ENCODE measurements at regions not wholly inside any gene's neighbourhood (a gene's known extent, or its start where the extent isn't known, plus 50 kb on each side); places are given as distances from the start of the nearest gene placed in this dataset.

GRCh38 chr4:138859254-138859653 is 156.3 kb upstream of the NOCT start:
- TF ChIP-seq CTCF (IDR thresholded peaks at IDR 0.05 in 8 of 11, conservative IDR thresholded peaks at IDR 0.05 in 3 of 11) (no peak), POLR2AphosphoS5 (IDR thresholded peaks at IDR 0.05) (no peak), POLR2A (IDR thresholded peaks at IDR 0.05) (no peak)
- WGBS, 5 donors: 77 to 94% (median 84%) methylated on average over 4 of the region's 4 CpGs
- H3K4me1 ChIP-seq: no peaks in the 10 kb centered on the region
- H3K27me3 ChIP-seq (replicated peaks in 1 of 7): peaks cover 0 to 10% (median 0%) of the 10 kb centered on the region in 7 donors
- DNase-seq: no peak
- no peaks in the 10 kb centered on the region for H3K36me3 ChIP-seq
- H3K27ac ChIP-seq: no peak overlapping the region
- intact Hi-C loops (cut with DNase I; ENCODE audit: low total_unique reads): no loop called here
- no peak overlapping the region for H3K4me3 ChIP-seq
- peaks cover 0 to 3% (median 0%) of the 10 kb centered on the region in 8 donors for H3K9me3 ChIP-seq

GRCh38 chr4:138858419-138858818 is 157.2 kb upstream of the NOCT start:
- H3K27ac ChIP-seq: no peak overlapping the region
- intact Hi-C loops (cut with DNase I; ENCODE audit: low total_unique reads): no loop called here
- H3K9me3 ChIP-seq: peaks cover 0 to 3% (median 0%) of the 10 kb centered on the region in 8 donors
- H3K36me3 ChIP-seq: no peaks in the 10 kb centered on the region
- TF ChIP-seq POLR2AphosphoS5 (IDR thresholded peaks at IDR 0.05) (no peak), CTCF (IDR thresholded peaks at IDR 0.05 in 8 of 11, conservative IDR thresholded peaks at IDR 0.05 in 3 of 11) (no peak), POLR2A (IDR thresholded peaks at IDR 0.05) (no peak)
- DNase-seq: no peak
- no peak overlapping the region for H3K4me3 ChIP-seq
- no peaks in the 10 kb centered on the region for H3K4me1 ChIP-seq
- peaks cover 0 to 12% (median 0%) of the 10 kb centered on the region in 7 donors for H3K27me3 ChIP-seq (replicated peaks in 1 of 7)

- Histone ChIP-seq H3K27ac (no peak overlapping the region), H3K36me3 (no peaks in the 10 kb centered on the region), H3K27me3 (replicated peaks in 1 of 7) (peaks cover 0 to 22% (median 0%) of the 10 kb centered on the region in 7 donors), H3K4me3 (no peak overlapping the region), H3K4me1 (no peaks in the 10 kb centered on the region), H3K9me3 (peaks cover 0 to 3% (median 0%) of the 10 kb centered on the region in 8 donors)
- WGBS, 5 donors: 66 to 90% (median 80%) methylated on average over 2 of the region's 2 CpGs
- TF ChIP-seq CTCF (IDR thresholded peaks at IDR 0.05 in 8 of 11, conservative IDR thresholded peaks at IDR 0.05 in 3 of 11) (no peak), POLR2A (IDR thresholded peaks at IDR 0.05) (no peak), POLR2AphosphoS5 (IDR thresholded peaks at IDR 0.05) (no peak)
- no peak for DNase-seq
- intact Hi-C loops (cut with DNase I; ENCODE audit: low total_unique reads): no loop called here
These were observed 158.2 kb upstream of the NOCT start for GRCh38 chr4:138857416-138857815.

- Histone ChIP-seq H3K4me1 (no peaks in the 10 kb centered on the region), H3K27ac (no peak overlapping the region), H3K36me3 (no peaks in the 10 kb centered on the region), H3K9me3 (no peaks in the 10 kb centered on the region), H3K4me3 (no peak overlapping the region), H3K27me3 (replicated peaks in 1 of 7) (peaks cover 0 to 28% (median 0%) of the 10 kb centered on the region in 7 donors)
- intact Hi-C loops (cut with DNase I; ENCODE audit: low total_unique reads): no loop called here
- WGBS, 5 donors: 88 to 93% (median 92%) methylated on average over 2 of the region's 2 CpGs
- TF ChIP-seq POLR2A (IDR thresholded peaks at IDR 0.05) (no peak), POLR2AphosphoS5 (IDR thresholded peaks at IDR 0.05) (no peak), CTCF (IDR thresholded peaks at IDR 0.05 in 8 of 11, conservative IDR thresholded peaks at IDR 0.05 in 3 of 11) (no peak)
- no peak for DNase-seq
These were observed 162.9 kb upstream of the NOCT start for GRCh38 chr4:138852681-138853080.
